A549 (cell line): ENCODE measurements at regions not wholly inside any gene's neighbourhood (a gene's known extent, or its start where the extent isn't known, plus 50 kb on each side); places are given as distances from the start of the nearest gene placed in this dataset.

ENCODE experiments used
- ATAC-seq, 2 experiments: fragments of 200-7000 bp in 1 of 2; fragments of >200 bp in 1 of 2; cut with Nextera tagmentation in 1 of 2; cut with Tn5 transposase in 1 of 2; 3 replicates each; pipeline versions ENCODE4 v1.8.0 to v1.9.1; 2018 to 2020; ENCODE audit warnings: mild to moderate bottlenecking in 1 of 2, moderate library complexity in 1 of 2
- CTCF ChIA-PET: fragments of 300-600 bp; sonication (Branson Sonifier 250); formaldehyde crosslinking; extraction: SDS; loops from one replicate; lab custom pipeline; 2021; ENCODE audit warnings: antibody characterized with exemption, inconsistent platforms; lab: Yijun Ruan, JAX
- POLR2A ChIA-PET: fragments of 350-600 bp; formaldehyde crosslinking; extraction: SDS; loops from one replicate; lab custom pipeline; 2021; ENCODE audit warnings: antibody characterized with exemption, inconsistent platforms; lab: Yijun Ruan, JAX
- DNase-seq, 2 experiments: peaks; one replicate each; pipeline versions ENCODE4 v3.0.0 to v3.0.0-alpha.2; 2011 to 2016; ENCODE audit warnings: low read depth in 1 of 2, low spot score in 1 of 2
- FAIRE-seq: peaks from 2 replicates; lab custom pipeline; 2011; peaks lifted over from hg19 to GRCh38; lab: Jason Lieb, UNC
- H3K27ac ChIP-seq, 2 experiments: fragments of >200 bp; sonication (Bioruptor Twin); formaldehyde crosslinking; 3 replicates each; pipeline ENCODE4 v1.5.1; 2016 to 2017
- H3K4me1 ChIP-seq: fragments of >200 bp; sonication (Bioruptor Twin); formaldehyde crosslinking; 3 replicates; pipeline ENCODE4 v1.6.1; 2016
- H3K4me2 ChIP-seq: fragments of >200 bp; sonication (Bioruptor Twin); formaldehyde crosslinking; 3 replicates; pipeline ENCODE4 v1.6.1; 2016
- H3K4me3 ChIP-seq: fragments of >200 bp; sonication (Bioruptor Twin); formaldehyde crosslinking; 3 replicates; pipeline ENCODE4 v1.5.1; 2016
- H3K9me3 ChIP-seq: fragments of >200 bp; sonication (Bioruptor Twin); formaldehyde crosslinking; 3 replicates; pipeline ENCODE4 v1.6.1; 2016
- ATOH8 ChIP-seq: fragments of 250-450 bp; sonication (Bioruptor Pico); IDR thresholded peaks from 2 replicates; pipeline ENCODE4 v1.5.0; 2020; ENCODE audit warnings: low read depth, mild to moderate bottlenecking, moderate library complexity
- BCL3 ChIP-seq: fragments of >200 bp; sonication (Bioruptor Twin); formaldehyde crosslinking; IDR thresholded peaks from 3 replicates; pipeline ENCODE4 v1.6.1; 2016
- CHD2 ChIP-seq: fragments of 150-350 bp; IDR thresholded peaks from 2 replicates; pipeline ENCODE4 v1.6.1; 2014; ENCODE audit warnings: low read length; ENCODE audit not compliant: partially characterized antibody
- CHD4 ChIP-seq: fragments of 200-600 bp; sonication (generic); IDR thresholded peaks from 2 replicates; pipeline ENCODE4 v1.6.1; 2016; ENCODE audit warnings: antibody characterized with exemption, mild to moderate bottlenecking, borderline replicate concordance
- EHMT2 ChIP-seq: fragments of 200-600 bp; sonication (generic); IDR thresholded peaks from 2 replicates; pipeline ENCODE4 v1.6.1; 2016; ENCODE audit warnings: antibody characterized with exemption, low read depth, mild to moderate bottlenecking, moderate library complexity
- ELK1 ChIP-seq: fragments of 150-350 bp; IDR thresholded peaks from 2 replicates; pipeline ENCODE4 v1.6.1; 2014; ENCODE audit warnings: low read depth, mild to moderate bottlenecking, low read length
- EP300 ChIP-seq, 2 experiments: fragments of >200 bp; sonication (Bioruptor Twin); formaldehyde crosslinking; IDR thresholded peaks; 2 replicates in 1 of 2; 3 replicates in 1 of 2; pipeline ENCODE4 v1.6.1; 2016 to 2017
- FOXS1 ChIP-seq: fragments of 250-450 bp; sonication (Bioruptor Pico); IDR thresholded peaks from 2 replicates; pipeline ENCODE4 v1.5.0; 2020; ENCODE audit warnings: mild to moderate bottlenecking, moderate library complexity
- HDAC2 ChIP-seq: fragments of 200-600 bp; sonication (generic); IDR thresholded peaks from 2 replicates; pipeline ENCODE4 v1.6.1; 2016
- HES2 ChIP-seq: fragments of >200 bp; sonication (Bioruptor Twin); formaldehyde crosslinking; IDR thresholded peaks from 2 replicates; pipeline ENCODE4 v1.6.1; 2016
- HMGXB4 ChIP-seq: fragments of 250-450 bp; sonication (Bioruptor Pico); IDR thresholded peaks from 2 replicates; pipeline ENCODE4 v1.5.0; 2021; ENCODE audit warnings: mild to moderate bottlenecking, moderate library complexity, borderline replicate concordance
- JUN ChIP-seq, 2 experiments: fragments of >200 bp; sonication (Bioruptor Twin); formaldehyde crosslinking; IDR thresholded peaks; 2 replicates in 1 of 2; 3 replicates in 1 of 2; pipeline ENCODE4 v1.6.1; 2016 to 2017
- KDM1A ChIP-seq: fragments of 200-600 bp; sonication (generic); IDR thresholded peaks from 2 replicates; pipeline ENCODE4 v1.6.1; 2016; ENCODE audit warnings: low read depth, mild to moderate bottlenecking
- MYC ChIP-seq: IDR thresholded peaks from 2 replicates; pipeline ENCODE4 v1.6.1; 2012; ENCODE audit warnings: mild to moderate bottlenecking, inconsistent platforms, low read length, improper control_type of control experiment, borderline replicate concordance
- NR3C1 ChIP-seq: fragments of >200 bp; sonication (Bioruptor Twin); formaldehyde crosslinking; IDR thresholded peaks from 3 replicates; pipeline ENCODE4 v1.6.1; 2017
- PBX3 ChIP-seq: IDR thresholded peaks from 2 replicates; pipeline ENCODE4 v1.6.1; 2012
- RAD21 ChIP-seq, 2 experiments: fragments of >200 bp in 1 of 2; sonication (Bioruptor Twin) in 1 of 2; formaldehyde crosslinking in 1 of 2; IDR thresholded peaks in 1 of 2; conservative IDR thresholded peaks in 1 of 2; 2 replicates in 1 of 2; 3 replicates in 1 of 2; pipeline ENCODE4 v1.6.1; 2012 to 2018; ENCODE audit warnings: inconsistent platforms in 1 of 2
- RCOR1 ChIP-seq: fragments of 150-350 bp; IDR thresholded peaks from 2 replicates; pipeline ENCODE4 v1.6.1; 2014; ENCODE audit warnings: antibody characterized with exemption, low read length, low read depth
- RFX5 ChIP-seq: fragments of 450-650 bp; IDR thresholded peaks from 2 replicates; pipeline ENCODE4 v1.7.1; 2014; ENCODE audit warnings: antibody characterized with exemption, mild to moderate bottlenecking, moderate library complexity
- TFCP2L1 ChIP-seq: fragments of 250-450 bp; sonication (Bioruptor Pico); IDR thresholded peaks from 2 replicates; pipeline ENCODE4 v1.5.0; 2021; ENCODE audit warnings: mild to moderate bottlenecking
- TP53 ChIP-seq: fragments of 250-450 bp; sonication (Bioruptor Pico); IDR thresholded peaks from 2 replicates; pipeline ENCODE4 v1.5.0; 2021; ENCODE audit warnings: mild to moderate bottlenecking, moderate library complexity
- USF2 ChIP-seq: fragments of 450-650 bp; IDR thresholded peaks from 2 replicates; pipeline ENCODE4 v1.6.1; 2014; ENCODE audit warnings: antibody characterized with exemption
- ZC3H11A ChIP-seq: fragments of 450-650 bp; IDR thresholded peaks from 2 replicates; pipeline ENCODE4 v1.6.1; 2014; ENCODE audit warnings: antibody characterized with exemption, mild to moderate bottlenecking
- ZFP36 ChIP-seq: fragments of 450-650 bp; IDR thresholded peaks from 2 replicates; pipeline ENCODE4 v1.6.1; 2014; ENCODE audit warnings: borderline replicate concordance; ENCODE audit not compliant: partially characterized antibody
- ZNF302 ChIP-seq: fragments of 250-450 bp; sonication (Bioruptor Pico); IDR thresholded peaks from 2 replicates; pipeline ENCODE4 v1.9.0; 2021; ENCODE audit warnings: inconsistent platforms, mild to moderate bottlenecking, moderate library complexity
- ZSCAN20 ChIP-seq: fragments of 250-450 bp; sonication (Bioruptor Pico); IDR thresholded peaks from 2 replicates; pipeline ENCODE4 v1.8.0; 2022; ENCODE audit warnings: mild to moderate bottlenecking, moderate library complexity
- WGBS: methylation state at CpG from one replicate; pipeline ENCODE4 v1.1.6; 2017; ENCODE audit errors: missing lambda C conversion rate; 5-methylcytosine and 5-hydroxymethylcytosine counted together

- no peak for FAIRE-seq
- no peak for DNase-seq
- TF ChIP-seq TFCP2L1 (CRISPR knock-in tag) (no peak), RFX5 (no peak), EP300 (IDR thresholded peaks at IDR 0.05) (no peak), ZNF302 (no peak), FOXS1 (no peak), CHD2 (no peak), CHD4 (no peak), PBX3 (no peak), ZC3H11A (no peak), RAD21 (conservative IDR thresholded peaks at IDR 0.05 in 1 of 2, IDR thresholded peaks at IDR 0.05 in 1 of 2) (no peak), USF2 (no peak), EHMT2 (no peak), RCOR1 (no peak), MYC (no peak), HES2 (no peak), TP53 (CRISPR knock-in tag) (no peak), HDAC2 (no peak), HMGXB4 (no peak), JUN (IDR thresholded peaks at IDR 0.05) (no peak), ZFP36 (no peak)
- ChIA-PET CTCF (no interaction called here), POLR2A (no interaction called here)
- H3K27ac ChIP-seq, result no peak overlapping the region
- H3K4me1 ChIP-seq, result no peaks in the 10 kb centered on the region
- 94% methylated on average over 3 of the region's 3 CpGs for WGBS
- no peaks in the 10 kb centered on the region for H3K9me3 ChIP-seq
- no peak for ATAC-seq
- H3K4me3 ChIP-seq, result no peak overlapping the region
- no peak overlapping the region for H3K4me2 ChIP-seq
Measured at GRCh38 chr2:220433131-220433530, 805.7 kb downstream of the SLC4A3 start.

- no peak overlapping the region for H3K4me3 ChIP-seq
- TF ChIP-seq BCL3 (no peak), ATOH8 (CRISPR knock-in tag) (no peak), EHMT2 (no peak), CHD4 (no peak), NR3C1 (no peak), MYC (no peak), TP53 (CRISPR knock-in tag) (no peak), ZSCAN20 (CRISPR knock-in tag) (no peak), KDM1A (no peak), USF2 (no peak), ELK1 (no peak), RAD21 (conservative IDR thresholded peaks at IDR 0.05 in 1 of 2, IDR thresholded peaks at IDR 0.05 in 1 of 2) (no peak), PBX3 (no peak)
- TF ChIP-seq, all 56 proteins: peak for 0
- Histone ChIP-seq H3K9me3 (no peaks in the 10 kb centered on the region), H3K4me1 (no peaks in the 10 kb centered on the region), H3K27ac (no peak overlapping the region), H3K4me2 (no peak overlapping the region)
- peak in 1 of 2 experiments; percentile 43; a peak in 1 of 6 replicates for ATAC-seq
- ChIA-PET CTCF (interaction anchor here (0.9 kb wide), 1 partner anchor 16 kb away, joined by 3 read pairs; no protein-coding TSS in a partner anchor), POLR2A (no interaction called here)
- WGBS, result 44% methylated on average over 2 of the region's 2 CpGs
- FAIRE-seq, result no peak
- peak in 1 of 2 experiments; percentile 27 for DNase-seq
Measured at GRCh38 chr2:220434385-220434784, 807.0 kb downstream of the SLC4A3 start.
